Neural cell (in vitro differentiated cells): ENCODE measurements at regions not wholly inside any gene's neighbourhood (a gene's known extent, or its start where the extent isn't known, plus 50 kb on each side); places are given as distances from the start of the nearest gene placed in this dataset.

Source experiments
- EP300 ChIP-seq: fragments of 450-650 bp; conservative IDR thresholded peaks from 2 replicates; pipeline ENCODE4 v1.6.1; 2014; ENCODE audit warnings: antibody characterized with exemption, mild to moderate bottlenecking, moderate library complexity; ENCODE audit not compliant: poor library complexity, severe bottlenecking
- EZH2 ChIP-seq: fragments of 200-600, 300-800 bp; shearing (Covaris generic), sonication (generic); IDR thresholded peaks from 2 replicates; pipeline ENCODE4 v1.6.1; 2014; ENCODE audit warnings: antibody characterized with exemption, low read length, borderline replicate concordance, mild to moderate bottlenecking; ENCODE audit not compliant: insufficient read depth, poor library complexity, severe bottlenecking
- POLR2AphosphoS5 ChIP-seq: IDR thresholded peaks from 2 replicates; pipeline ENCODE4 v1.6.1; 2012
- REST ChIP-seq: IDR thresholded peaks from 2 replicates; pipeline ENCODE4 v1.6.1; 2012; ENCODE audit warnings: borderline replicate concordance
- TAF1 ChIP-seq: IDR thresholded peaks from 2 replicates; pipeline ENCODE4 v1.6.1; 2012; ENCODE audit warnings: low read depth
- TF ChIP-seq, protein P1 (sequence below): fragments of 450-650 bp; IDR thresholded peaks from 2 replicates; pipeline ENCODE4 v1.5.1; 2014; ENCODE audit warnings: antibody characterized with exemption, mild to moderate bottlenecking, moderate library complexity; ENCODE audit not compliant: poor library complexity, severe bottlenecking

DNA sequence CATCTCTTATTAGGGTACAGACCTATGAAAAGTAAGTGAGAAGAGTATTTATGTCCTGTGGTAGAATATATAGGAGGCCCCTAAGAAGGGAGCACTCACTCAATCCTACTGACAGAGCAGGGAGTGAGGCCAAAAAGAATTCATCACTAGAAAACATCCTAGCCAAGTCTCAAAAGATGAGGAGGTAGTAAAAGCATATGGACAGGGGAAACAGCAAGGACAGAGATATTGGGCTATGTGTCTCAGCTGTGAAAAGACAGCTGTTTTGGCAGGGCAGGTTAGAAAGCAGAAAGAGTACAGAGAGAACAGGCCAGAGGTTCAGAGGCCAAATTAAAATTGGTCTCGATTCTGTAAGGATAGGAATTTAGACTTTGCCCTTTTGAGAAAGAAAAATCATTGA, 548.3 kb upstream of the ANKRD30A start:
- TF ChIP-seq, protein P1, sequence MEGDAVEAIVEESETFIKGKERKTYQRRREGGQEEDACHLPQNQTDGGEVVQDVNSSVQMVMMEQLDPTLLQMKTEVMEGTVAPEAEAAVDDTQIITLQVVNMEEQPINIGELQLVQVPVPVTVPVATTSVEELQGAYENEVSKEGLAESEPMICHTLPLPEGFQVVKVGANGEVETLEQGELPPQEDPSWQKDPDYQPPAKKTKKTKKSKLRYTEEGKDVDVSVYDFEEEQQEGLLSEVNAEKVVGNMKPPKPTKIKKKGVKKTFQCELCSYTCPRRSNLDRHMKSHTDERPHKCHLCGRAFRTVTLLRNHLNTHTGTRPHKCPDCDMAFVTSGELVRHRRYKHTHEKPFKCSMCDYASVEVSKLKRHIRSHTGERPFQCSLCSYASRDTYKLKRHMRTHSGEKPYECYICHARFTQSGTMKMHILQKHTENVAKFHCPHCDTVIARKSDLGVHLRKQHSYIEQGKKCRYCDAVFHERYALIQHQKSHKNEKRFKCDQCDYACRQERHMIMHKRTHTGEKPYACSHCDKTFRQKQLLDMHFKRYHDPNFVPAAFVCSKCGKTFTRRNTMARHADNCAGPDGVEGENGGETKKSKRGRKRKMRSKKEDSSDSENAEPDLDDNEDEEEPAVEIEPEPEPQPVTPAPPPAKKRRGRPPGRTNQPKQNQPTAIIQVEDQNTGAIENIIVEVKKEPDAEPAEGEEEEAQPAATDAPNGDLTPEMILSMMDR: no peak
- TF ChIP-seq EP300 (no peak), EZH2 (no peak), POLR2AphosphoS5 (no peak), REST (no peak), TAF1 (no peak)
